SK-N-SH treated with all-trans-retinoic acid at 6 μM for 48 hours (cell line): ENCODE measurements at regions not wholly inside any gene's neighbourhood (a gene's known extent, or its start where the extent isn't known, plus 50 kb on each side); places are given as distances from the start of the nearest gene placed in this dataset.

ENCODE experiments used
- OSR1 ChIP-seq: fragments of 250-450 bp; sonication (Bioruptor Pico); IDR thresholded peaks from 2 replicates; pipeline ENCODE4 v1.8.0; 2022; ENCODE audit warnings: moderate library complexity, mild to moderate bottlenecking, inconsistent platforms
- TCF4 ChIP-seq: fragments of 250-450 bp; sonication (Bioruptor Pico); IDR thresholded peaks from 2 replicates; pipeline ENCODE4 v1.8.0; 2021; ENCODE audit warnings: mild to moderate bottlenecking, moderate library complexity, borderline replicate concordance
- ZFP3 ChIP-seq: fragments of 250-450 bp; sonication (Bioruptor Pico); IDR thresholded peaks from 2 replicates; pipeline ENCODE4 v1.5.0; 2020; ENCODE audit warnings: mild to moderate bottlenecking, moderate library complexity
- ZFP30 ChIP-seq: fragments of 450-650 bp; formaldehyde crosslinking; IDR thresholded peaks from 2 replicates; pipeline ENCODE4 v1.5.0; 2022; ENCODE audit warnings: mild to moderate bottlenecking, moderate library complexity
- ZNF70 ChIP-seq: fragments of 450-650 bp; formaldehyde crosslinking; IDR thresholded peaks from 2 replicates; pipeline ENCODE4 v1.5.0; 2020; ENCODE audit warnings: mild to moderate bottlenecking, moderate library complexity
- ZNF8 ChIP-seq: fragments of 450-650 bp; formaldehyde crosslinking; IDR thresholded peaks from 2 replicates; pipeline ENCODE4 v1.5.0; 2020; ENCODE audit warnings: mild to moderate bottlenecking, moderate library complexity
- TF ChIP-seq, protein P1 (sequence below): fragments of 250-450 bp; sonication (Bioruptor Pico); IDR thresholded peaks from 2 replicates; pipeline ENCODE4 v1.5.1; 2021; ENCODE audit warnings: mild to moderate bottlenecking, moderate library complexity
- TF ChIP-seq, protein P2 (sequence below): fragments of 250-450 bp; sonication (Bioruptor Pico); IDR thresholded peaks from 2 replicates; pipeline ENCODE4 v1.8.0; 2020; ENCODE audit warnings: mild to moderate bottlenecking, moderate library complexity, borderline replicate concordance
- TF ChIP-seq, protein P3 (sequence below): fragments of 250-450 bp; sonication (Bioruptor Pico); IDR thresholded peaks from 2 replicates; pipeline ENCODE4 v1.5.1; 2020; ENCODE audit warnings: low read depth, mild to moderate bottlenecking, moderate library complexity

DNA sequence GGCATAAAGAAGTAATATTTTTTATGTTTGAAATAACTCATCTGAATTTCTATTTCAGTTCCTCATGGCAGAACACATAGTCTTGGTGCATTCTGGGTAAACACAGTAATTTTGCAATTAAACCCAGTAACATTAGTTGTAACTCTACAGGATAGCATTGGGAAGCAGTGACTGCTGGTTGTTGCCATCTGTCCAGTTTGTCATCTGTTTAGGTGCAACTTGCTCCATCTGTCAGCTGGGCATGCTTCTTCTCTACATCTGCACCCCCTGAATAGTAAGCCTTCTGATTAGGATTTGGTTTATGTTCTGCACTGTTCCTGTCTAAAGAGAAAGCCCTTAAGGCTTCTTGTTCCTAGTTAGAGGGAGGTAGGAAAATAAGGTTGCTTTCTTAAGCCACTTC is 63.5 kb upstream of the CSNK1A1L start:
- no peak for TF ChIP-seq ZFP30 (CRISPR knock-in tag)
- TF ChIP-seq, protein P1, sequence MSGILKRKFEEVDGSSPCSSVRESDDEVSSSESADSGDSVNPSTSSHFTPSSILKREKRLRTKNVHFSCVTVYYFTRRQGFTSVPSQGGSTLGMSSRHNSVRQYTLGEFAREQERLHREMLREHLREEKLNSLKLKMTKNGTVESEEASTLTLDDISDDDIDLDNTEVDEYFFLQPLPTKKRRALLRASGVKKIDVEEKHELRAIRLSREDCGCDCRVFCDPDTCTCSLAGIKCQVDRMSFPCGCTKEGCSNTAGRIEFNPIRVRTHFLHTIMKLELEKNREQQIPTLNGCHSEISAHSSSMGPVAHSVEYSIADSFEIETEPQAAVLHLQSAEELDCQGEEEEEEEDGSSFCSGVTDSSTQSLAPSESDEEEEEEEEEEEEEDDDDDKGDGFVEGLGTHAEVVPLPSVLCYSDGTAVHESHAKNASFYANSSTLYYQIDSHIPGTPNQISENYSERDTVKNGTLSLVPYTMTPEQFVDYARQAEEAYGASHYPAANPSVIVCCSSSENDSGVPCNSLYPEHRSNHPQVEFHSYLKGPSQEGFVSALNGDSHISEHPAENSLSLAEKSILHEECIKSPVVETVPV = no peak
- TF ChIP-seq ZFP3 (CRISPR knock-in tag) = no peak
- no peak for TF ChIP-seq ZNF8 (CRISPR knock-in tag)
- TF ChIP-seq ZNF70 (CRISPR knock-in tag) = no peak
- TF ChIP-seq, protein P2, sequence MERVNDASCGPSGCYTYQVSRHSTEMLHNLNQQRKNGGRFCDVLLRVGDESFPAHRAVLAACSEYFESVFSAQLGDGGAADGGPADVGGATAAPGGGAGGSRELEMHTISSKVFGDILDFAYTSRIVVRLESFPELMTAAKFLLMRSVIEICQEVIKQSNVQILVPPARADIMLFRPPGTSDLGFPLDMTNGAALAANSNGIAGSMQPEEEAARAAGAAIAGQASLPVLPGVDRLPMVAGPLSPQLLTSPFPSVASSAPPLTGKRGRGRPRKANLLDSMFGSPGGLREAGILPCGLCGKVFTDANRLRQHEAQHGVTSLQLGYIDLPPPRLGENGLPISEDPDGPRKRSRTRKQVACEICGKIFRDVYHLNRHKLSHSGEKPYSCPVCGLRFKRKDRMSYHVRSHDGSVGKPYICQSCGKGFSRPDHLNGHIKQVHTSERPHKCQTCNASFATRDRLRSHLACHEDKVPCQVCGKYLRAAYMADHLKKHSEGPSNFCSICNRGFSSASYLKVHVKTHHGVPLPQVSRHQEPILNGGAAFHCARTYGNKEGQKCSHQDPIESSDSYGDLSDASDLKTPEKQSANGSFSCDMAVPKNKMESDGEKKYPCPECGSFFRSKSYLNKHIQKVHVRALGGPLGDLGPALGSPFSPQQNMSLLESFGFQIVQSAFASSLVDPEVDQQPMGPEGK = no peak
- no peak for TF ChIP-seq OSR1 (CRISPR knock-in tag)
- TF ChIP-seq, protein P3, sequence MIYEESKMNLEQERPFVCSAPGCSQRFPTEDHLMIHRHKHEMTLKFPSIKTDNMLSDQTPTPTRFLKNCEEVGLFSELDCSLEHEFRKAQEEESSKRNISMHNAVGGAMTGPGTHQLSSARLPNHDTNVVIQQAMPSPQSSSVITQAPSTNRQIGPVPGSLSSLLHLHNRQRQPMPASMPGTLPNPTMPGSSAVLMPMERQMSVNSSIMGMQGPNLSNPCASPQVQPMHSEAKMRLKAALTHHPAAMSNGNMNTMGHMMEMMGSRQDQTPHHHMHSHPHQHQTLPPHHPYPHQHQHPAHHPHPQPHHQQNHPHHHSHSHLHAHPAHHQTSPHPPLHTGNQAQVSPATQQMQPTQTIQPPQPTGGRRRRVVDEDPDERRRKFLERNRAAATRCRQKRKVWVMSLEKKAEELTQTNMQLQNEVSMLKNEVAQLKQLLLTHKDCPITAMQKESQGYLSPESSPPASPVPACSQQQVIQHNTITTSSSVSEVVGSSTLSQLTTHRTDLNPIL (CRISPR knock-in tag) = no peak
- TF ChIP-seq TCF4 (CRISPR knock-in tag) = no peak
